Mammary epithelial cell (primary cell): ENCODE measurements at regions not wholly inside any gene's neighbourhood (a gene's known extent, or its start where the extent isn't known, plus 50 kb on each side); places are given as distances from the start of the nearest gene placed in this dataset.

Source experiments
- CTCF ChIP-seq, 2 donors: IDR thresholded peaks in 1 of 2; conservative IDR thresholded peaks in 1 of 2; 2 replicates each; pipeline ENCODE4 v1.5.1; 2011 to 2012; ENCODE audit warnings: inconsistent platforms in 2 of 2, low read length in 2 of 2, mild to moderate bottlenecking in 2 of 2, control low read depth in 1 of 2, low read depth in 1 of 2; ENCODE audit not compliant: insufficient read depth in 1 of 2; ENCODE audit errors: extremely low read depth in 1 of 2
- EZH2 ChIP-seq: IDR thresholded peaks from 2 replicates; pipeline ENCODE4 v1.6.1; 2012; ENCODE audit warnings: low read length, inconsistent platforms, borderline replicate concordance

GRCh38 chr18:49655266-49656072 lies 93.6 kb downstream of the LIPG start:
- TF ChIP-seq CTCF (conservative IDR thresholded peaks at IDR 0.05 in 1 of 2, IDR thresholded peaks at IDR 0.05 in 1 of 2; ENCODE audit: extremely low read depth in 1 of 2, insufficient read depth in 1 of 2, low read depth in 1 of 2, low read length in 2 of 2) (no peak), EZH2 (no peak)
